ENCODE measurements at regions not wholly inside any gene's neighbourhood (a gene's known extent, or its start where the extent isn't known, plus 50 kb on each side); places are given as distances from the start of the nearest gene placed in this dataset.

GRCh38 chr1:88001460-88001859 is 672.8 kb downstream of the LMO4 start:
- peak; percentile 28 for DNase-seq (ENCODE audit: low read depth)

- DNase-seq (ENCODE audit: low read depth), result no peak
Observed at GRCh38 chr1:88003255-88003654, 674.6 kb downstream of the LMO4 start.

GRCh38 chr1:88009916-88010315 is 674.2 kb upstream of the PKN2 start:
- DNase-seq (ENCODE audit: low read depth), result no peak

DNA sequence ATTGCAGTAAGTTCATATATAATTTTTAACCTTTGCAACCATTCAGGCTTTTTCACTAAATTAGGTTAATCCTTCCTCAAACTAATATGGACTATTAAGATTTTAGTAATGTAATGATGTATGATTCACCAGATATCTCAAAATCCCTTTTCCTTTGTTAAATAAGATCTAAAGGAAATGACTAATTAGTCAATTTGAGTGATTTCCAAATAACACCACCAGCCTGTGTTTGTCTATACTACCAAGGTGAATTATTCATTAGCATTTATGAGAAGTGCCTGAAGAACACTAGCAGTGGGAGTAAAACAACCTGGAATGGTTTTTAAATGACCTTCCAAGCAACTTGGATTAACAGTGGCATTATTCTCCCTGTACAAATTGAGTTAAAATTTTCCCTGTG is 670.6 kb upstream of the PKN2 start:
- DNase-seq (ENCODE audit: low read depth), result no peak

- no peak for DNase-seq (ENCODE audit: low read depth)
Observed at GRCh38 chr1:88014131-88014530, 669.9 kb upstream of the PKN2 start.

GRCh38 chr1:88016947-88017346 is 667.1 kb upstream of the PKN2 start:
- DNase-seq (ENCODE audit: low read depth), result no peak

DNA sequence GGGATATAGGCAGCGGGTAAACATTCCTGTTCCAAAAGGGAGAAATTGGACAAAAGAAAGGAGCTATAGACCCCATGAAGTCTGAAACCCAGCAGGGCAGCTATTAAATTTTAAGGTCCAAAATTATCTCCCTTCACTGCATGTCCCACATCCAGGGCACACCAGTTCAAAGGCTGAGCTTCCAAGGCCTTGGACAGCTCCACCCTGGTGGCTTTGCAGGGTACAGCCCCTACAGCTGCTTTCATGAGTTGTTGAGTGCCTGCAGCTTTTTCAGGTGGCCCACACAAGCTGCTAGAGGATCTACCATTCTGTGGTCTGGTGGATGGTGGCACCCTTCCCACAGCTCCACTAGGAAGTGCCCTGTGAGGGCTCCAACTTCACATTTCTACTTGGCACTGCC is 662.5 kb upstream of the PKN2 start:
- no peak for DNase-seq (ENCODE audit: low read depth)

DNA sequence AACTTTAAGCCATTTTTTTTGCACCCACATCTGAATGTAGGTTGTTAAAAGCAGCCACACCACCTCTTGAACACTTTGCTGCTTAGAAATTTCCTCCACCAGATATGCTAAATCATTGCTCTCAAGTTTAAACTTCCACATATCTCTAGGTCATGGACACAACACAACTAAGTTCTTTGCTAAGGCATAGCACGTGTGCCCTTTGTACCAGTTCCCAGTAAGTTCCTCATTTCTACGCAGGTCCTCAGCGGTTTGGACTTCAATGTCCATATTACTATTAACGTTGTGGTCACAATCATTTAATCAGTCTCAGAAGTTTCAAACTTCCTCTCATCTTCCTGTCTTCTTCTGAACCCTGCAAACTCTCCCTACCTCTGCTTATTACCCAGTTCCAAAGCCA is 661.6 kb upstream of the PKN2 start:
- no peak for DNase-seq (ENCODE audit: low read depth)

GRCh38 chr1:88029142-88029541 is 654.9 kb upstream of the PKN2 start:
- no peak for DNase-seq (ENCODE audit: low read depth)

- no peak for DNase-seq (ENCODE audit: low read depth)
Observed at GRCh38 chr1:88029899-88030298, 654.2 kb upstream of the PKN2 start.

DNA sequence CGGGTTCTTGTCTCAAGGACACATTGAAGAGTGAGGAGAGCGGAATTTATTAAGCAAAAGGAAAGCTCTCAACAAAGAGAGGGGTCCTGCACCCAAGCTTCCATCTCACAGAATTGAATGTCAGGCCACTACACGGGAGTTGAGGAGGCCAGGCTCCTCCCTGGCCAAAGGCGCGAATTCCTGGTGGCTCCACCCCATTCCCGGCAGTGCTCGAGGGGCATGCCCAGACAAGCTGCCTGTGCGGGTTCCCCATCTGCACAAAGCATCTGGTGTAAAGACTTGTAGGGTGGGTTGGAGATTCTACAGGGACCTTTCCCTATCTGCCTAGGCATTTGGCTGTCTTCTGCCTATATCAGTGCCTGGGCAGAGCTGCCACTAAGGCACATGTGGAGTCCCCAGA is 648.5 kb upstream of the PKN2 start:
- DNase-seq (ENCODE audit: low read depth), result no peak

DNA sequence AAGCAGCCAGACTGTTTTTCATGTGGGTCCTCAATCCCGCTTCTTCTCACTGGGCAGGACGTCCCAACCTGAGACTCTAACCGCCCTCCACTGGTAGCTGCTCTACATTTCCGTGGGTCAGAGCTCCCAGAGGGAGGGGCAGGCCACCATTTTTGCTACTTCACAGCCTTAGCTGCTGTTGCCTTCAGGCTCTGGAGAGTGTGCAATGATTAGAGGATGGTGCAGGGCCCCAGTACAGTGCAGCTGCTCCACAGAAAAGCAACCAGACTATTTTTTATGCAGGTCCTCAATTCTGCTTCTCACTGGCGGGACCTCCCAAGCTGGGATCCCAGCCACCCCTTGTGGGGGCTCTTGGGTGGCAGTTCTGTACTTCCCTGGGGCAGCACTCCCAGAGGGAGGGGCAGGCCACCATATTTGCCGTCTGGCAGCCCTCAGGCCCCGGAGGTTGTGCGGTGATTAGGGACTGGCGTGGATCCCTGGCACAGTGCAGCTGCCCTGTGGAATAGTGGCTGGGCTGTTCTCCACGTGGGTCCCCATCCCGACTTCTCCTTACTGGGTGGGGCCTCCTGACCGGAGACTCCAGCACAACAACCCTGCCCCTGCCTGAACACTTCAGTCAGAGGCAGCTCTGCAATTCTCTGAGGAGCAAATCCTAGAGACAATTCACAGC is 647.6 kb upstream of the PKN2 start:
- DNase-seq (ENCODE audit: low read depth), result no peak

DNA sequence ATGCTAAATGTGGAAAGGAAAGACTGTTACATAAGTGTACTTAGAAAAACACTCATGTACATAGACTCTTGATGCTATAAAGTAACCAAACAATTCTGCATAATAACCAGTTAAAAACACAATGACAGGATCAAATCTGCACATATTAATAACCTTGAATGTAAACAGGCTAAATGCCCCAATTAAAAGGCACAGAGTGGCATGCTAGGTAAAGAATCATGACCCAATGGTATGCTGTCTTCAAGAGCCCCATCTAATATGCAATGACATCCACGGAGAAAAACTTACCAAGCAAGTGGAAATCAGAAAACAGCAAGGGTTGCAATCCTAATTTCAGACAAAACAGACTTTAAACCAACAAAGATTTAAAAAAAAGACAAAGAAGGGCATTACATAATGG is 644.8 kb upstream of the PKN2 start:
- DNase-seq (ENCODE audit: low read depth), result no peak

DNA sequence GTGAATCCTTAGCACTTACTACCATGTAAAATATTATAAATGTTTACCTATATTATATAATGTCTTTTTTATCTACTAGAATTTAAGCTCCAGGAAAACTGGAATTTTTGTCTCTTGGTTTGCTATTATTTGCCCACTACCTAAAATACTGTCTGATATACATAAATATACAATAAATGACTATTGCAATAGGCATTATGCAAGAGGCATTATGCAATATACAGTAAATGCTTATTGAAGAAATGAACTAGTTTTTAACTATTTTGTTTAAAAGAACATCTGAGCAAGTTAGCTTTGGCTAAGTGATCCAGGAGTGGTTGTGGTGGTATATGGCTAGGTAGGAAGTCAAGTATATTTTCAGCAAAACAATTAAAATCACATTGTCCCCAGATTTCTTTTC is 640.2 kb upstream of the PKN2 start:
- DNase-seq (ENCODE audit: low read depth), result no peak

DNA sequence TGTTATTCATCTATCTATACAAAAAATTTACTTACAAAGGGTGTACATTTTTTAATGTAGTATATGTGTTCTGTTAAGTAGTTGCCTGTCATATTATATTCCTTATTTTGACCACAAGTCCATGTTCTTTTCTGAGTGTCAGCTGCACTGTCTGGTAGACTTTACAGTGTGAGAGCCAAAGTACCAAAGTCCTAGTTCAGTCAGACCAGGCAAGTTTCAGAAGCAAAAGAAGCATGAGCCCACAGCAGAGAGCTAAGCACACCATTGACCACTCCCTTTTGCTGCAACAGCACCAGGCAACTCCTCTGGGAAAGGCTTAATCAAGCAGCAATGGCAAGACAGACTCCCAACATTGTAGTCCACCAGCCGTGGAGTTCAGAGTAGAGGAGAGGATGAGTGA is 631.9 kb upstream of the PKN2 start:
- DNase-seq (ENCODE audit: low read depth), result no peak

GRCh38 chr1:88053065-88053464 is 631.0 kb upstream of the PKN2 start:
- DNase-seq (ENCODE audit: low read depth), result no peak

- no peak for DNase-seq (ENCODE audit: low read depth)
Observed at GRCh38 chr1:88056881-88057280, 627.2 kb upstream of the PKN2 start.

GRCh38 chr1:88058205-88058604 is 625.9 kb upstream of the PKN2 start:
- DNase-seq (ENCODE audit: low read depth), result no peak

DNA sequence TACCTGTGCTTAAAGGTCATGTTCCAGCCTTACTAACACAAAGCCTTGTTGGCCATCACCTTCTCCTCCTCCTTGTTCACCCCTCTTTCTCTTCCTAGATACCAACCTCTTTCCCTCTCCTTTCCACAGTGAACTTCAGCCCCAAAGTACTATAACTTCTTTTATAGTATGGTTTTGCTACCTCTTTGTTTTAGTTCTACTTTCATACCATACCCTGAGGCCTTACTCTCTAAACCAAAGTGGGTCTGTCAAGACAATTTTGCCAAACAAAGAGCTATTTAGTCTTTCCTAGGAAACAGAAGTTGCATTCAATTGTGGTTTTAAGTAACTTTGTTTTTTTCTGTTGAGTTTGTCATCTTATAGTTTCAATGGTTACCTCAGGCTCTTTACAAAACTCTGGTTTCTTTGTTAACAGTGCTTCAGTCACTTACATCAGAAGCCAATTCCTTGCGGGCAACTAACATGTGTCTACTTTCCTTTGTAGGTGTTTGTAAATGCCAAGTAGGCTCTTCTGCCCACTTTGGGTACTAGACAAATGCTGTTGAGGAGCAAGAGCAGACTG is 623.9 kb upstream of the PKN2 start:
- no peak for DNase-seq (ENCODE audit: low read depth)

DNA sequence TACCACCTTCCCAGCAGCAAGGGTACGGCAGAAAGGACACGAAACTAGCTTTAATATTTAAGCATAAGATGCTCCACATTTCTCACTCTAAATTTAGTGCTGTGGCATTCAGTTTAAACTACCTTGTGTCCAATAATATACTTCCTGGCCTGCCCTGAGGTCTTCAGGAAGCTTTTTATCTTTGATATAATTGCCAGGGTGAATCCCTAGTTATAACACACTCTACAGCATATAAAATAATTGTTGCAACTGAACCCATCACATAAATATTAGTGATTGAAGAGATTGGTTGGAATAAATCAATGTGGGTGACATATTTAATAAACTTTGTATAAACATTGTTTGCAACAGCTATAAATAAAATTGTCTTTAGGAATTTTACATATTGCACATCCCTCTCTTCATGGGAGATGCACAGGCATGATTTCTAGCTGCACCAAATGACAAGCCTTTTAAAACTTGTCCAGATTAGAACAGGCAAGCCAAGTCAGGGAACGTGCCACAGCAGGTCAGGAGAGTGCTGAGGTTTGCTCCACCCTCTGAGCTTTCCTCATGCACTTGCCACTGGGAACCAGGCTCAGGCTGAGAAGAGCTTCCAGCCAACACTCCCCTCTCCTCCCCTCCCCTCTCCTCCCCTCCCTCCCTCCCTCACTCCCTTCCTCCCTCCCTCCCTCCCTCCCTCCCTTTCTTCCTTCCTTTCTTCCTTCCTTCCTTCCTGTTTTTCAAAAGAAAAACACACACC is 623.2 kb upstream of the PKN2 start:
- no peak for DNase-seq (ENCODE audit: low read depth)

GRCh38 chr1:88061492-88062177 is 622.4 kb upstream of the PKN2 start:
- peak; percentile 64 for DNase-seq (ENCODE audit: low read depth)

DNA sequence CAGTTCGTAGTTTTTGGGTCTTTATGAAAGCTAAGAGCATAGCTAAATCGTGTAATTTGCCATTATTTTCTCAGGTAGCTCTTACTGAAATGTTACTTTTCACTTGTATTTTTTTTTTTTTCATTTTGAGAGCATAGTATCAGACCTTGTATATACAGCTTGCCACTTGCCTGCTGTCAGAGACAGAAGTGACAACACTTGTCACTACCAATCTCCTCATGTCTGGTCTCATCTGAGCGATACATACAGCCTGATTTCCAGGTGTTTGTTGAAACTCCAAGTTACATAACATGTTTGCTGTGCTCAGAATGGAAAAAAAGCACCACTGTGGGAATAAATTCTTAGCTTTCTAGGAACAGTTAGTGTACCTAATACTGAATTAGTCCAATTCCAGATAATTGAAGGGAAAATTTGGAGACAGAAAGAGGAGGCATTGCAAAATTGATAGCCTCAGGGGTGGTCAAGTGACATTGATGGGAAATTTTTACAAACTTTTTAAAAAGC is 621.4 kb upstream of the PKN2 start:
- no peak for DNase-seq (ENCODE audit: low read depth)

DNA sequence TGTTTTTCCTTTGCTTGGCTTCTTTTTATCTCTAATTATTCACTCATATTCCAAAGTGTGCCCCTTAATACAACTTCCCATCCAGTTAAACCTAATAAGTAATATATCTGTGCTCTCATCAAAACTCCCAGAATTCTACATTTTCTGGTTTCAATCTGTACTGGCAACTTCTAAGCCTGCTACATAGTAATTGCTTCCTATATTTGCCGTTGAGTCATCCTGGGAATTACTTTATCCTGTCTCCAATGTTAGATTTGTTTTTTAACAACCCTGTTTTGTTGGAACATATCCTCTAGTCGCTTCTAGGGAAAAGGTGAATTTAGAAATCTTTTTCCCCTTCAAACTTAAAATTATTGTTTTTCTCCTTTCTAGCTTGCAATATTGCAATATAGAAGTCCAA is 620.5 kb upstream of the PKN2 start:
- no peak for DNase-seq (ENCODE audit: low read depth)
